ENCODE measurements at regions not wholly inside any gene's neighbourhood (a gene's known extent, or its start where the extent isn't known, plus 50 kb on each side); places are given as distances from the start of the nearest gene placed in this dataset.
A peak's percentile ranks its signal among the peaks of the same experiment; 100 is the strongest.

DNA sequence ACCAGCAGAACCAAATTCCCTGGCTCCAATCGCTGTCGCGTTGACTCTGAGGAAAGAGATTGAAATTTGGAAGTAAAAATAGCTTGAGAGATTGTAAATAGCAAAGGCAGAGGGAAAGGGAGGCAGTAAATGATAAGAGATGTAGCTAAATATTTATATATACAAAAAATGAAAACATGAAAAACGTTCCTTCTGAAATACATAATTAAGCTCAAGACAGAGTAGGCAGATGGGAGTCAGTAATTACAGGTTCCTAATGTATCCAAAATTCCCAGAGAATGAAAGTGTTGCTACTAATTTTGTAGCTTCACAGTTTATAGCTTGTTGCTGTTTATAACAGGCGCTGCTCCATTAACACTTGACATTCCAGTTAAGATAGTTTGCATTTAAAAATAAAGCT is 648.7 kb downstream of the KCNA4 start:
- DNase-seq (ENCODE audit: low read depth in 2 of 2), result no peak
- H3K4me3 ChIP-seq (replicated peaks in 1 of 2; ENCODE audit: low read depth in 2 of 2, low read length in 2 of 2), result no peak overlapping the region
- TF ChIP-seq, protein P1, sequence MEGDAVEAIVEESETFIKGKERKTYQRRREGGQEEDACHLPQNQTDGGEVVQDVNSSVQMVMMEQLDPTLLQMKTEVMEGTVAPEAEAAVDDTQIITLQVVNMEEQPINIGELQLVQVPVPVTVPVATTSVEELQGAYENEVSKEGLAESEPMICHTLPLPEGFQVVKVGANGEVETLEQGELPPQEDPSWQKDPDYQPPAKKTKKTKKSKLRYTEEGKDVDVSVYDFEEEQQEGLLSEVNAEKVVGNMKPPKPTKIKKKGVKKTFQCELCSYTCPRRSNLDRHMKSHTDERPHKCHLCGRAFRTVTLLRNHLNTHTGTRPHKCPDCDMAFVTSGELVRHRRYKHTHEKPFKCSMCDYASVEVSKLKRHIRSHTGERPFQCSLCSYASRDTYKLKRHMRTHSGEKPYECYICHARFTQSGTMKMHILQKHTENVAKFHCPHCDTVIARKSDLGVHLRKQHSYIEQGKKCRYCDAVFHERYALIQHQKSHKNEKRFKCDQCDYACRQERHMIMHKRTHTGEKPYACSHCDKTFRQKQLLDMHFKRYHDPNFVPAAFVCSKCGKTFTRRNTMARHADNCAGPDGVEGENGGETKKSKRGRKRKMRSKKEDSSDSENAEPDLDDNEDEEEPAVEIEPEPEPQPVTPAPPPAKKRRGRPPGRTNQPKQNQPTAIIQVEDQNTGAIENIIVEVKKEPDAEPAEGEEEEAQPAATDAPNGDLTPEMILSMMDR (IDR thresholded peaks at IDR 0.05; ENCODE audit: low read depth, low read length), result no peak

DNA sequence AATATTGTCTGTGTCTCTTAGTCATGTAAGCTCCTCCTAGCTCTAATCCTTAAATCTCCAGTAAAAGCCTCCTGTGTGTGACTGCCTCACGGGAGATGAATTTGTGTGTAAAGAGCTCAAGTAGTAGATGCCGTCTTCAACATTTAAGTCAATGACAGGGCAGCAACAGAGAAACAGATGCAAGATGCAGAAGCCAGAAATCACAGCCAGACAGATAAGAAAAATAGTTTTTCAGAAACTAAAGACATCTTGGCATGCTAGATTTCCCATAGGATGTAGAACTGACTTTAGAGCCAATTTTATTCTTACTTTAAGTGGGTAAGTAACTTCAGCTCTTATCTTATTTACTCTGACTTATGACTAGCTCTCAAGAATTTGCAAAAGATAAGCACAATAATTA is 652.8 kb downstream of the KCNA4 start:
- TF ChIP-seq, protein P1 (IDR thresholded peaks at IDR 0.05; ENCODE audit: low read depth, low read length), result no peak
- no peak overlapping the region for H3K4me3 ChIP-seq (replicated peaks in 1 of 2; ENCODE audit: low read depth in 2 of 2, low read length in 2 of 2)
- peak in 1 of 2 donors; percentile 31 for DNase-seq (ENCODE audit: low read depth in 2 of 2)

DNA sequence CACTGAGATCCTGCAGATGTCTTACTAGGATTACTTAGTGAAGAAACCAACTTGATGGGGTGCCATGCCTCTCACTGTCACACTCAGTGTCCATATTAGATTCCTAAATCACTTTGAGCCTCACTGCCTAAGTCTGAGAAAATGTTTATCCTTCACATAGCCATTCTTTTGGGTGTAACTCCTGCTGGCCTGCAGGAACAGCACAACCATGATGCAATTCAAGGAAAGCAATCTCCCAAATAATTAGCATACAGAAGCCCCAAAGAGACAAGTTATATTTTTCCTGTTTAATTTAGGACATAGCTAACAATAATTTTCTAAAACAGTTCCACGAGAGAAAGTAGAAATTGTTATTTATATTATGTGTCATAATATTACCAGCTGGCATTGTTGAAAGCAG is 655.5 kb downstream of the KCNA4 start:
- TF ChIP-seq, protein P1 (IDR thresholded peaks at IDR 0.05; ENCODE audit: low read depth, low read length), result no peak
- no peak overlapping the region for H3K4me3 ChIP-seq (replicated peaks in 1 of 2; ENCODE audit: low read depth in 2 of 2, low read length in 2 of 2)
- peak in 1 of 2 donors; percentile 9 for DNase-seq (ENCODE audit: low read depth in 2 of 2)

DNA sequence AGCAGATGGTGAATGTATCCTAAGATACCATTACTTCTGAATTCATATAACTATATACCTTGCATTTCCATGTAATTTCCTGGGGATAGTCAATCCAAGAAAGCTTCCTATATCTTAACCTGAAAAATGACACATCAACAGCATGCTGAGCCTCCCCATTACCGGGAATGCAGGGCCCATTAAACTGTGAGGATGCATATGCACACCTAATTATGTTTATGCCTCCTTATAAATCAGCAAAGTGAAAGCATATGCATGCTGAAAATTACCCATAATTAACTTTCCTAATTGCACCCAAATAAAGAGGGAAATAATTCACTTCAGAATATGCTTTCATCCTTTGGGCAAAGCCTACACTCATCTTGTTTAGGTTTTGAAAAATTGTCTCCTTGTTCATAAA is 663.0 kb downstream of the KCNA4 start:
- DNase-seq (ENCODE audit: low read depth in 2 of 2), result no peak
- H3K4me3 ChIP-seq (replicated peaks in 1 of 2; ENCODE audit: low read depth in 2 of 2, low read length in 2 of 2), result no peak overlapping the region
- TF ChIP-seq, protein P1 (IDR thresholded peaks at IDR 0.05; ENCODE audit: low read depth, low read length), result no peak

DNA sequence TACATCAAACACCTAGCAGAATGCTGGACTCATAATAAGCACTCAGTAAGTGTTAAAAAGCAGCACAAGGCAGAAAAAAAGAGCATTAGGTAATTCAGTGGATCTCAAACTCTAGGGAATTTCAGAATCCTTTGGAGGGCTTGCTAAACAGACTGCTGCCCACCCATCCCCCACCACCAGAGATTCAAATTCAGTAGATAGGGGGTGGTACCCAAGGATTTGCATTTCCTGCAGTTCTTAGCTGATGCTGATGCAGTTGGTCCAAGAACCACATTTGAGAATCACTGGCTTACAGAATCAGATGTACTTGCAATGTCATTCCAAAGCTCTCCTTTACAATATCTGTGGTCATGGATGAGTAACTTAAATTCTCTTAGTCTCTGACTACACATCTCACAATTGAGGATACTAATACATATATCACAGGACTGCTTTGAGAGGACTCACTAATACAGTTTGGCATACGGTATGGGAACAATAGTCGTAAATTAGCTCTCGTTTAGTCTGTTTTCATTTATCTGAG is 664.5 kb downstream of the KCNA4 start:
- no peak for DNase-seq (ENCODE audit: low read depth in 2 of 2)
- TF ChIP-seq, protein P1 (IDR thresholded peaks at IDR 0.05; ENCODE audit: low read depth, low read length), result no peak
- no peak overlapping the region for H3K4me3 ChIP-seq (replicated peaks in 1 of 2; ENCODE audit: low read depth in 2 of 2, low read length in 2 of 2)

DNA sequence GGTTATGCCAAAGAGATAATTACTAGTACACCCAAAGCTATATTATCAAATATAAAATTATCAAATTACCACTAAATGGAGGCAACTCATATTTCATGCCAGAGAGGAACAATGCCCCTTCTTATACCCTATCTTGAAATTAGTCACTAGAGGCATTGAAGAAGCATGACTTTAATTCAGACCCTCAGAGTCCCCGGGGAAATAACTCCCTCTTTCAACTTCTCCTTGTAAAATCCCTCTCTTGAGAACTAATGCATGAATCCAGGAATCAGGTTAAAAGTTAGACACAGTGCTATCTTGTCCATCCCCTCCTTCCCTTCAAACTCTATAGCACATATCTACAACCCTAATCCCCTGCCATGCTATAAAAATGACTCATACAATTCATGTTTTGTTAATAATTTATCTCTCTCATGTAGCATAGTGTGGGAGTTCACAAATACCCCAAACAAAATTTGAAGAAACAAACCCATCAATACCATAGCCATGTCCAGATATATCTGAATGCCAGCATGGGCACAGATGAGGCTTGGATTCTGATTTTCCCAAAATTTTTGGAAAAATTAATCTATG is 665.4 kb downstream of the KCNA4 start:
- TF ChIP-seq, protein P1 (IDR thresholded peaks at IDR 0.05; ENCODE audit: low read depth, low read length), result no peak
- no peak for DNase-seq (ENCODE audit: low read depth in 2 of 2)
- no peak overlapping the region for H3K4me3 ChIP-seq (replicated peaks in 1 of 2; ENCODE audit: low read depth in 2 of 2, low read length in 2 of 2)
